NT2/D1 (cell line): ENCODE measurements at regions not wholly inside any gene's neighbourhood (a gene's known extent, or its start where the extent isn't known, plus 50 kb on each side); places are given as distances from the start of the nearest gene placed in this dataset.

Experiments
- YY1 ChIP-seq: IDR thresholded peaks from 2 replicates; pipeline ENCODE4 v1.6.1; 2011; ENCODE audit not compliant: insufficient read length, insufficient read depth
- ZNF274 ChIP-seq: IDR thresholded peaks from 2 replicates; pipeline ENCODE4 v1.6.1; 2011; ENCODE audit warnings: mild to moderate bottlenecking, low read depth, low read length

- no peak for TF ChIP-seq ZNF274
- no peak for TF ChIP-seq YY1
These were observed 120.0 kb upstream of the BDNF start for GRCh38 chr11:27820249-27820648.
